ENCODE measurements at regions not wholly inside any gene's neighbourhood (a gene's known extent, or its start where the extent isn't known, plus 50 kb on each side); places are given as distances from the start of the nearest gene placed in this dataset.

- TF ChIP-seq, protein P1, sequence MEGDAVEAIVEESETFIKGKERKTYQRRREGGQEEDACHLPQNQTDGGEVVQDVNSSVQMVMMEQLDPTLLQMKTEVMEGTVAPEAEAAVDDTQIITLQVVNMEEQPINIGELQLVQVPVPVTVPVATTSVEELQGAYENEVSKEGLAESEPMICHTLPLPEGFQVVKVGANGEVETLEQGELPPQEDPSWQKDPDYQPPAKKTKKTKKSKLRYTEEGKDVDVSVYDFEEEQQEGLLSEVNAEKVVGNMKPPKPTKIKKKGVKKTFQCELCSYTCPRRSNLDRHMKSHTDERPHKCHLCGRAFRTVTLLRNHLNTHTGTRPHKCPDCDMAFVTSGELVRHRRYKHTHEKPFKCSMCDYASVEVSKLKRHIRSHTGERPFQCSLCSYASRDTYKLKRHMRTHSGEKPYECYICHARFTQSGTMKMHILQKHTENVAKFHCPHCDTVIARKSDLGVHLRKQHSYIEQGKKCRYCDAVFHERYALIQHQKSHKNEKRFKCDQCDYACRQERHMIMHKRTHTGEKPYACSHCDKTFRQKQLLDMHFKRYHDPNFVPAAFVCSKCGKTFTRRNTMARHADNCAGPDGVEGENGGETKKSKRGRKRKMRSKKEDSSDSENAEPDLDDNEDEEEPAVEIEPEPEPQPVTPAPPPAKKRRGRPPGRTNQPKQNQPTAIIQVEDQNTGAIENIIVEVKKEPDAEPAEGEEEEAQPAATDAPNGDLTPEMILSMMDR (IDR thresholded peaks at IDR 0.05; ENCODE audit: insufficient read depth, low read depth, low read length, missing control alignments): no peak
- H3K4me3 ChIP-seq (ENCODE audit: low read depth, low read length): no peak overlapping the region
- no peak for DNase-seq (ENCODE audit: low read depth)
Measured at GRCh38 chr15:85886309-85886811, 91.6 kb upstream of the KLHL25 start.

DNA sequence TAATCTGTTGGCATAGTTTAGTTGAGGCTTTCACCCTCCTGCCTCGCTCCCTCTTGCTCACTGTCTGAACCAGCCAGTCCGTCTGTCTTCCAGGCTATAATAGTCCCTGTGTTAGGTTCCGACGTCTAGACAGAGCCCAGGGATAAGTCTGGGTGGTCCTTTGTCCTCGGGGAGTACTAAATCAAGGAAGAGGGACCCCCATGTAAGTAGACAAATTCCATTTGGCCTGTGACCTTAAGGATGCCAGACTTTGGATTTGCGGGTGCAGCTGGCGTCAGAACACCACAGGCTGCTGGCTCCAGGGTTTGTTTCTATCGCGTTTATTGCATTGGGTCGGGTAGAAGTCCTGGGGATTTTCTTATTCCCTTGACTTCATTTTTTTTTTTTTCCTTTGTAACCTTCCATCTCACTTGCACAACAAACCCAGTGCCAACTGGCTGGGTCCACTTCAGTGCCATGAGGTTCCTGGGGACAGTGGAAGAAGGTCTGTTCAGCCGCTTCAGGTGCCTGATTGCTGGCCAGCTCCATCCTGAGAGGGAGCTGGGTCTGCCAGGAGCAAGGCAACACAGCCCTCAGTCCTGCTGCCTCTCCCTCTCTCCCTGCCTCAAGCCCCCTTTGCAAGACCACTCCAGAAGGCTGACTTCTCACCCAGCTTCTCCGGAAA lies 95.4 kb upstream of the KLHL25 start:
- no peak for DNase-seq (ENCODE audit: low read depth)
- TF ChIP-seq, protein P1 (IDR thresholded peaks at IDR 0.05; ENCODE audit: insufficient read depth, low read depth, low read length, missing control alignments): no peak
- no peak overlapping the region for H3K4me3 ChIP-seq (ENCODE audit: low read depth, low read length)

DNA sequence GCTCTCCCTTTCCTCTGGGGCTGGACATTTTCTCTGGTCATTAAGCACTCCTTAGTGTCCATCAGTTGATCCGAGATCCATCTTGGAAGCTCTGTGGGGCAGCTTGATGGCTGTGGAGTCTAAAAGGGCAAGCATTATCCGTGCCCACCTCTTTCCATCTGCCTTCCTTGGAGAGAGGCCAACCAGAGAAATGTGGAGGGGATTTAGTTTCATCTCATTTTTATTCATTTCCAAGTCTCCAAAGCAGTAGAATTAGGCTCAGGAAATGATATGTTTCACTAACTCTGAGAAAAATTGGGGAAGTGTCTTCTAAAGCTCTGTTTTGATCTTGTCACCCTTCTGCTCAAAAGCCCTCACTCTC lies 95.9 kb upstream of the KLHL25 start:
- DNase-seq (ENCODE audit: low read depth): no peak
- TF ChIP-seq, protein P1 (IDR thresholded peaks at IDR 0.05; ENCODE audit: insufficient read depth, low read depth, low read length, missing control alignments): no peak
- no peak overlapping the region for H3K4me3 ChIP-seq (ENCODE audit: low read depth, low read length)

DNA sequence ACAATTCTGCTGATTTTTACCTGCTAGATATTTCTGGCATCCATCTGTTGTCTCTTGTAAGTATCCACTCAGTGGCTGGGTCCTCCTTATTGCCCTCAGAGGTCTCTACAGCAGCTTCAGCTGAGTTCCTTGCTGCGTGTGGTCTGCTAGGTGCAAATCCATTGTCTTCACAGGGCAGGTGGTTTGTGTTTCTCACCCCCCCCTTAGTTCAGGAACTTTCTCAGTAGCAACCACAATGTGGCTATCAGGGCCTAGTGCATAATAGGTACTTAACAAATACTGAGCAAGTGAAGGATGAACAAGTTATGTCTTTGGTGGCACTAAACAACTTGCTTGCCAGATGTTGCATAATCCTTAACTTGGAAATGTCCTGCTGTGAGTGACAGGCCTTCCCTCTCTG lies 96.7 kb upstream of the KLHL25 start:
- no peak for DNase-seq (ENCODE audit: low read depth)
- no peak overlapping the region for H3K4me3 ChIP-seq (ENCODE audit: low read depth, low read length)
- TF ChIP-seq, protein P1 (IDR thresholded peaks at IDR 0.05; ENCODE audit: insufficient read depth, low read depth, low read length, missing control alignments): no peak

DNA sequence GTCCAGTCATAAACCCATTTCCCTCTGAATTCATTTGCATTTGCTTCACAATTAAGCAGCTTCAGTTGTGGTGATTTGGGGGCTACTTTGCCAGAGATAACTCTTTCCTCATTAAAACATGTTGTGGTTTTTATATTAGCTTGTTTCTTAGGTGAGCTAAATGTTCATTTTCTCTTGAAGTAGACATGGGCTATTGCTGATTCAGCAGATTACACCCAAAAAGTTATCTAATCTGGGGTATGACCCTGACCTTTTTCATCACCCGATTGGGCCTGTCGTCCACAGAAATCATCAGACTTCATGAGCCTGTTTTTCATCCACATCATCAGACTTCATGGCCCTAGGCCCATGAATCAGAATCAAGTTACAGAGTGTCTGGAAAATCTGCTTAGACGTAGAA lies 97.5 kb upstream of the KLHL25 start:
- no peak overlapping the region for H3K4me3 ChIP-seq (ENCODE audit: low read depth, low read length)
- TF ChIP-seq, protein P1 (IDR thresholded peaks at IDR 0.05; ENCODE audit: insufficient read depth, low read depth, low read length, missing control alignments): no peak
- DNase-seq (ENCODE audit: low read depth): no peak

DNA sequence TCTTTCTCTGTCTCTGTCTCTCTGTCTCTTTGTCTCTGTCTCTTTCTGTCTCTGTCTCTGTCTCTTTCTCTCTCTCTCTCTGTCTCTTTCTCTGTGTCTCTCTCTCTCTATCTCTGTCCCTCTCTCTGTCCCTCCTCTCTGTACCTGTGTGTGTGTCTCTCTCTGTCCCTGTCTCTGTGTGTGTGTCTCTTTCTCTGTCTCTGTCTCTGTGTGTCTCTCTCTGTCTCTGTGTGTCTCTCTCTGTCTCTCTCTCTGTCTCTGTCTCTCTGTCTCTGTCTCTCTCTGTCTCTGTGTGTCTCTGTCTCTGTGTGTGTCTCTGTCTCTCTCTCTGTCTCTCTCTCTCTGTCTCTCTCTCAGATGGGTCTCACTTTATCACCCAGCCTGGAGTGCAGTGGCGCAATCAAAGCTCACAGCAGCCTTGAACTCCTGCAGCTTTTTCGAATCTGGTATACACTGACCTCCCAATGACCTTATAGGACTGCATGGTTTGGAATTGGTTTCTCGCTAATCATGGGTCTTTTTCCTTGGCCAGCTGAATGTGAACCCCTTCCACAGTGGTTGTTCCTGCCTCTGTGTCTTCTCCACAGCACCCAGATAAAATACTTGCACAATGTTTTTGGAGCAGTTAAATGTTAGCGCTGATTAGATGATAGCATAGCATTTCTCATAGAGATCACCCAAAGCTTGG lies 102.6 kb upstream of the KLHL25 start:
- no peak overlapping the region for H3K4me3 ChIP-seq (ENCODE audit: low read depth, low read length)
- DNase-seq (ENCODE audit: low read depth): no peak
- TF ChIP-seq, protein P1 (IDR thresholded peaks at IDR 0.05; ENCODE audit: insufficient read depth, low read depth, low read length, missing control alignments): no peak
